SJCRH30 (cell line): ENCODE measurements at regions not wholly inside any gene's neighbourhood (a gene's known extent, or its start where the extent isn't known, plus 50 kb on each side); places are given as distances from the start of the nearest gene placed in this dataset.
A peak's percentile ranks its signal among the peaks of the same experiment; 100 is the strongest.
"Not testable (repeated sequence)": the region's sequence is repeated elsewhere in the genome, so short reads cannot be mapped to it uniquely, and the experiment has no call there.

ENCODE experiments used
- DNase-seq, 2 experiments: peaks; one replicate each; pipeline ENCODE4 v3.0.0-alpha.2; 2015 to 2020
- H3K27ac ChIP-seq: fragments of 250-450 bp; sonication (Bioruptor Pico); 2 replicates; pipeline ENCODE4 v1.5.1; 2020; ENCODE audit warnings: mild to moderate bottlenecking, moderate library complexity
- H3K27me3 ChIP-seq: fragments of 250-450 bp; sonication (Bioruptor Pico); 2 replicates; pipeline ENCODE4 v1.5.1; 2020; ENCODE audit warnings: mild to moderate bottlenecking, moderate library complexity
- H3K36me3 ChIP-seq: fragments of 250-450 bp; sonication (Bioruptor Pico); 2 replicates; pipeline ENCODE4 v1.5.1; 2020; ENCODE audit warnings: mild to moderate bottlenecking, moderate library complexity
- H3K4me1 ChIP-seq: fragments of 250-450 bp; sonication (Bioruptor Pico); 2 replicates; pipeline ENCODE4 v1.5.1; 2020; ENCODE audit warnings: mild to moderate bottlenecking, moderate library complexity
- H3K4me3 ChIP-seq: fragments of 250-450 bp; sonication (Bioruptor Pico); 2 replicates; pipeline ENCODE4 v1.5.1; 2020; ENCODE audit warnings: mild to moderate bottlenecking, moderate library complexity
- H3K9me3 ChIP-seq: fragments of 250-450 bp; sonication (Bioruptor Pico); replicated peaks from 2 replicates; pipeline ENCODE4 v1.5.1; 2020; ENCODE audit warnings: mild to moderate bottlenecking, moderate library complexity

DNA sequence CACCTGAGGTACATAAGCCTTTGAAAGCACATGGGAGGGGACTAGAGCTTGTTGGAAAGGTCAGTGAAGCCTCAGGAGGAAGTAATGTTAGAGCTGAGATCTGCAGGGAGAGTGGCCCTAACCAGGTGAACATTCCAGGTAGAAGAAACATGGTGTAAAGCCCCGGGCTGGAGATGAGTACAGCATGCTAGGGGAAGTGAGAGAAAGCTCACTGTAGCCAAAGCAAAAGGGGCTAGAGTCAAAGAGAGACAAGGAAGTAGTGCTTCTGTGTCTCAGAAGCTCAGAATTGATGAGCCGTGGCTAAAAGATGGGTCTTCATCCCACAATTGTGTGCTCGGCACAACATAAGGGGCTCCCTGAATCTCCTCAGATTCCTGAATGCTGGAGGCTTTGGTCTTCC lies 481.8 kb downstream of the XYLT1 start:
- no peak overlapping the region for H3K27ac ChIP-seq
- DNase-seq, result no peak
- no peaks in the 10 kb centered on the region for H3K4me1 ChIP-seq
- no peaks in the 10 kb centered on the region for H3K9me3 ChIP-seq
- H3K4me3 ChIP-seq, result no peak overlapping the region
- no peaks in the 10 kb centered on the region for H3K27me3 ChIP-seq
- no peaks in the 10 kb centered on the region for H3K36me3 ChIP-seq

GRCh38 chr16:16989368-16989767 lies 481.4 kb downstream of the XYLT1 start:
- DNase-seq, result no peak
- Histone ChIP-seq H3K36me3 (no peaks in the 10 kb centered on the region), H3K27me3 (no peaks in the 10 kb centered on the region), H3K9me3 (no peaks in the 10 kb centered on the region), H3K27ac (no peak overlapping the region), H3K4me1 (no peaks in the 10 kb centered on the region), H3K4me3 (no peak overlapping the region)

GRCh38 chr16:16991711-16992110 lies 479.0 kb downstream of the XYLT1 start:
- no peaks in the 10 kb centered on the region for H3K36me3 ChIP-seq
- no peak for DNase-seq
- no peaks in the 10 kb centered on the region for H3K4me1 ChIP-seq
- no peak overlapping the region for H3K4me3 ChIP-seq
- no peak overlapping the region for H3K27ac ChIP-seq
- no peaks in the 10 kb centered on the region for H3K9me3 ChIP-seq
- H3K27me3 ChIP-seq, result no peaks in the 10 kb centered on the region

DNA sequence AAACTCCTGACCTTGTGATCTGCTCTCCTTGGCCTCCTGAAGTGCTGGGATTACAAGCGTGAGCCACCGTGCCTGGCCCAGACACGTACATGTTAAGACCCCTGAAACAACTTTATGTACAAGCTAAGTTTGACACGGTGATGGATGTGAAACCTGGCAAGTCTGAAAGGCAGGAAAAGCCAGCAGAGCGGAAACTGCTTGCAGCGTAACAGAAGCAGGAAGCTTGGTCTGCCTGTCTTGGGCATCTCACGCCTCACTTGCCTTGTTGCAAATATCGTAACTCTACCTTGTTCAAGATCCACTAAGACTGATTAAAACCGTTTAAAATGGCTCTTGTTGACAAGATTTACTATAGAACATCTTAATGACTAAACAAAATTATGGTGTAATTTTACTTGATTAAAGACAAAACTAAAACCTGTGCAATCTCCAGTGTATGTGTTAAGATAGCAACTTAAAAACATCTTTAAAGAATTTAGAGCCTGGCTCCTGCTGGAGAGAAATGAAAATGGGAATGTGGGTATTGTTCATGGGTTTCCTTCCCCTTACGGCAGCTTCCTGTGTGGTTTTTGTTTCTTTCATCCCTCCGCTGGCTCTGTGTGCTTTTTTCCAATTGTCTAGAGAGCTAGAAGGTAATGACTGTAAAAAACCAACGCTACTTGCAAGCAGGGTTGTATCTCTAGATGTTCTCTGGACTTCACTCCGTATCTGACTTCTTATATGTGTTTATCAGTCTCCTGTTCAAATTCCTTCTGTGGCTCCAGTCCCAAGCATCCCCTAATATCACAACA lies 477.6 kb downstream of the XYLT1 start:
- DNase-seq, result no peak
- H3K4me1 ChIP-seq, result no peaks in the 10 kb centered on the region
- H3K27me3 ChIP-seq, result no peaks in the 10 kb centered on the region
- H3K4me3 ChIP-seq, result no peak overlapping the region
- H3K36me3 ChIP-seq, result no peaks in the 10 kb centered on the region
- no peaks in the 10 kb centered on the region for H3K9me3 ChIP-seq
- H3K27ac ChIP-seq, result no peak overlapping the region

GRCh38 chr16:16994831-16995230 lies 475.9 kb downstream of the XYLT1 start:
- Histone ChIP-seq H3K27me3 (no peaks in the 10 kb centered on the region), H3K4me3 (no peak overlapping the region), H3K27ac (no peak overlapping the region), H3K36me3 (no peaks in the 10 kb centered on the region), H3K4me1 (no peaks in the 10 kb centered on the region), H3K9me3 (no peaks in the 10 kb centered on the region)
- no peak for DNase-seq

DNA sequence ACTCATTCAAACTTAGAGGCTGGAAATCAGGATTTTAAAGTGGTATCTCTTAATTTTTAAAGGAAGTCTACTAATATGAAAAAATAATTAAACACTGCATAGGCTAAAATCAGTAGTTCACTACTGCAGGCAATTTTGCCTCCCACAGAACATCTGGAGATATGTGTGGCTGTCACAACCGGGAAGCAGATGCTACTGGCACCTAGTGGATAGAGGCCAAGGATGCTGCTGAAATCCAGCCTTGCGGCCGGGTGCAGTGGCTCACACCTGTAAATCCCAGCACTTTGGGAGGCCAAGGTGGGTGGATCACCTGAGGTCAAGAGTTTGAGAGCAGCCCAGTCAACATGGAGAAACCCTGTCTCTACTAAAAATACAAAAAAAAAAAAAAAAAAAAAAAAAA lies 473.9 kb downstream of the XYLT1 start:
- Histone ChIP-seq H3K9me3 (no peaks in the 10 kb centered on the region), H3K27me3 (no peaks in the 10 kb centered on the region), H3K36me3 (no peaks in the 10 kb centered on the region), H3K4me1 (no peaks in the 10 kb centered on the region), H3K27ac (no peak overlapping the region), H3K4me3 (no peak overlapping the region)
- no peak for DNase-seq

DNA sequence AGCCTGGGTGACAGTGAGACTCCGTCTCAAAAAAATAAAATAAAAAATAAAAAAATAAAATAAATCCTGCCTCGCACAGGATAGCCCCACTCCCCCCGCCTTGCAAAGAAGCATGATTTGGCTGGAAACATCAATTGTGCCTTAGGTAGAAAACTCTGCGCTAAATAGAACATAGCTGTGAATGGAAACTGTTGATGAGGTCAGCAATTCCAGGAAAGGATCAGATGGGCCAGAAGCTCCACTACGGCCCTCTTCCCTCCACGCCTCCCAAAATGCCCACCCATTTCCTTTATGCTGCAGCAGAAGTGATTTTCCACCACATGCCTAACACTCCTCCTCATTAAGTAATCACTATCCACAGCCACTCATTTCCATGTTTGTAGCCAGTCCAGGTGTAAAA lies 473.4 kb downstream of the XYLT1 start:
- no peaks in the 10 kb centered on the region for H3K4me1 ChIP-seq
- no peak overlapping the region for H3K27ac ChIP-seq
- no peak for DNase-seq
- no peaks in the 10 kb centered on the region for H3K27me3 ChIP-seq
- H3K36me3 ChIP-seq, result no peaks in the 10 kb centered on the region
- H3K9me3 ChIP-seq, result no peaks in the 10 kb centered on the region
- H3K4me3 ChIP-seq, result no peak overlapping the region

- H3K27ac ChIP-seq, result no peak overlapping the region
- H3K27me3 ChIP-seq, result no peaks in the 10 kb centered on the region
- no peaks in the 10 kb centered on the region for H3K4me1 ChIP-seq
- H3K4me3 ChIP-seq, result no peak overlapping the region
- no peak for DNase-seq
- H3K36me3 ChIP-seq, result no peaks in the 10 kb centered on the region
- no peaks in the 10 kb centered on the region for H3K9me3 ChIP-seq
Measured at GRCh38 chr16:17001471-17001870, 469.3 kb downstream of the XYLT1 start.

- DNase-seq, result no peak
- H3K27me3 ChIP-seq, result no peaks in the 10 kb centered on the region
- H3K9me3 ChIP-seq, result no peaks in the 10 kb centered on the region
- H3K4me1 ChIP-seq, result no peaks in the 10 kb centered on the region
- H3K4me3 ChIP-seq, result no peak overlapping the region
- no peaks in the 10 kb centered on the region for H3K36me3 ChIP-seq
- H3K27ac ChIP-seq, result no peak overlapping the region
Measured at GRCh38 chr16:17002565-17002964, 468.2 kb downstream of the XYLT1 start.

DNA sequence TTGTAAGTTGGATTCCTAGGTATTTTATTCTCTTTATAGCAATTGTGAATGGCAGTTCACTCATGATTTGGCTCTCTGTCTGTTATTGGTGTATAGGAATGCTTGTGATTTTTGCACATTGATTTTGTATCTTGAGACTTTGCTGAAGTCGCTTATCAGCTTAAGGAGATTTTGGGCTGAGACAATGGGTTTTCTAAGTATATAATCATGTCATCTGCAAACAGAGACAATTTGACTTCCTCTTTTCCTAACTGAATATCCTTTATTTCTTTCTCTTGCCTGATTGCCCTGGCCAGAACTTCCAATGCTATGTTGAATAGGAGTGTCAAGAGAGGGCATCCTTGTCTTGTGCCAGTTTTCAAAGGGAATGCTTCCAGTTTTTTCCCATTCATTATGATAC lies 464.8 kb downstream of the XYLT1 start:
- not testable (repeated sequence) for H3K9me3 ChIP-seq, H3K4me3 ChIP-seq, DNase-seq, H3K4me1 ChIP-seq, H3K27ac ChIP-seq, H3K36me3 ChIP-seq, H3K27me3 ChIP-seq

DNA sequence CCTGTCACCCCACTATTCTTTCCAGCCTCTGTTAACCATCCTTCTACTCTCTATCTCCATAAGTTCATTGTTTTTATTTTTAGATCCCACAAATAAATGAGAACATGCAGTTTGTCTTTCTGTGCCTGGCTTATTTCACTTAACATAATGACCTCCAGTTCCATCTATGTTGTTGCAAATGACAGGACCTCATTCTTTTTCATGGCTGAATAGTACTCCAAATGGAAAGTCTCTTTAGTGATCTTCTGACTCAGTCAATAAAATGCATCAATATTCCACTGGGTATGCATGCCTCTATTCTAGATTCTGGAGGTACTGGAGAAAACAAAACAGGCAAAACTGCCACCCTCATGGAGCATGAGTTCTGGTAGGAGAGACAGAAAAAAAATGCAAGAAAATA lies 459.0 kb downstream of the XYLT1 start:
- Histone ChIP-seq H3K4me3 (no peak overlapping the region), H3K27me3 (no peaks in the 10 kb centered on the region), H3K4me1 (peaks cover 12% of the 10 kb centered on the region), H3K36me3 (no peaks in the 10 kb centered on the region), H3K27ac (no peak overlapping the region), H3K9me3 (no peaks in the 10 kb centered on the region)
- no peak for DNase-seq

- Histone ChIP-seq H3K27me3 (no peaks in the 10 kb centered on the region), H3K27ac (peak overlapping the region; percentile 87), H3K4me1 (peaks cover 12% of the 10 kb centered on the region), H3K36me3 (no peaks in the 10 kb centered on the region), H3K9me3 (no peaks in the 10 kb centered on the region), H3K4me3 (peak overlapping the region; percentile 53)
- peak in 1 of 2 experiments; percentile 40 for DNase-seq
Measured at GRCh38 chr16:17013038-17013437, 457.7 kb downstream of the XYLT1 start.

DNA sequence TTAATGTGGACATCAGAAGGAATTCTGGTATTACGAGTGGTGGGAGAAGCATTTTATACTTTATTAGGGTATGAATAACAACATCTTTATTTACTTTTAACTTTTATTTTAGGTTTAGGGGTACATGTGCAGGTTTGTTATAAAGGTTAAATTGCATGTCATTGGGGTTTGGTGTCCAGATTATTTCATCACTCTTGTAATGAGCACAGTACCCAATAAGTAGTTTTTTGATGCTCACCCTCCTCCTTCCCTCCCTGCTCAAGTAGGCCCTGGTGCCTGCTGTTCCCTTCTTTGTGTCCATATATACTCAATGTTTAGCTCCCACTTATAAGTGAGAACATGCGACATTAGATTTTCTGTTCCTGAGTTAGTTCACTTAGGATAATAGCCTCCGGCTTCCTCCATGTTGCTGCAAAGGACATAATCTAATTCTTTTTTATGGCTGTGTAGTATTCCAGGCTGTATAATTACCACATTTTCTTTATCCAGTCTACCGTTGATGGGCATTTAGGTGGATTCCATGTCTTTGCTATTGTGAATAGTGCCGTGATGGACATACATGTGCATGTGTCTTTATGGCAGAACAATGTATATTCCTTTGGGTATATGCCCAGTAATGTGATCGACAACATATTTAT lies 456.2 kb downstream of the XYLT1 start:
- H3K4me1 ChIP-seq, result peaks cover 12% of the 10 kb centered on the region
- H3K27me3 ChIP-seq, result no peaks in the 10 kb centered on the region
- peak overlapping the region; percentile 87 for H3K27ac ChIP-seq
- H3K4me3 ChIP-seq, result peak overlapping the region; percentile 53
- no peaks in the 10 kb centered on the region for H3K9me3 ChIP-seq
- DNase-seq, result no peak
- no peaks in the 10 kb centered on the region for H3K36me3 ChIP-seq

GRCh38 chr16:17015702-17016101 lies 455.1 kb downstream of the XYLT1 start:
- Histone ChIP-seq H3K4me1 (peaks cover 12% of the 10 kb centered on the region), H3K36me3 (no peaks in the 10 kb centered on the region), H3K27me3 (no peaks in the 10 kb centered on the region), H3K27ac (no peak overlapping the region), H3K9me3 (no peaks in the 10 kb centered on the region), H3K4me3 (no peak overlapping the region)
- no peak for DNase-seq

DNA sequence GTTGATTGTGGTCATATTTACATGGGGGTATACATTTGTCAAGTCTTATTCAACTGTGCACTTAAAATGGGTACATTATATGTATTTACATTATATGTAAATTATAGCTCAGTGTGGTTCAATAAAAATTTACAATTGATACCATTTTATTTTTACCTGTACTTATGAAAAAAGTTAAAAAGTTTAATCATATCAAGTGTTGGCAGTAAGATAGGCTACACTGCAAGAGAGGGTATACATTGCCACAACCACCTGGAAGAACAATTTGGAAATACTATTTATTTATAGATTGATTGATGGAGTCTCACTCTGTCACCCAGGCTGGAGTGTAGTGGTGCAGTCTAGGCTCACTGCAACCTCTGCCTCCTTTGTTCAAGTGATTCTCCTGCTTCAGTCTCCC lies 453.3 kb downstream of the XYLT1 start:
- no peak overlapping the region for H3K4me3 ChIP-seq

DNA sequence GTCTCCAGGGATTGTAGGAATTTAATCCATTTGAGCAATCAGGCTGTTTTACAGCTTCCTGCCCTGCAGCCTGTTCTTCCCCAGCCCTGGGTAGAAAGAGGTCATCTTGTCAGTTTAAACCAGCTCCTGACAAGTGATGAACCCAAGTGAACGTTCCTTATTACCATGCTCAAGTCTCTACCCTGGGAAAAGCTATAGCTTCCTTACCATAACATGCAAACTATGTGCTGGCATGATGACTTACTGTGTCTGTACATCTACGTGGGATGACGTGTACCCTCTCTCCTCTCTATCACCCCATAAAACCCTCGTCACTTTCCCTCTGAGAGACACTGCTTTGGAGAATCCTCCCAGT lies 452.2 kb downstream of the XYLT1 start:
- Histone ChIP-seq H3K27me3 (no peaks in the 10 kb centered on the region), H3K36me3 (no peaks in the 10 kb centered on the region), H3K9me3 (no peaks in the 10 kb centered on the region), H3K4me1 (no peaks in the 10 kb centered on the region), H3K27ac (no peak overlapping the region), H3K4me3 (no peak overlapping the region)
- peak in 1 of 2 experiments; percentile 14 for DNase-seq

More for the DNA sequence above, 453.3 kb downstream of the XYLT1 start:
- Histone ChIP-seq H3K27me3 (no peaks in the 10 kb centered on the region), H3K27ac (no peak overlapping the region), H3K9me3 (no peaks in the 10 kb centered on the region), H3K36me3 (no peaks in the 10 kb centered on the region), H3K4me1 (peaks cover 8% of the 10 kb centered on the region)
- no peak for DNase-seq
